ENCODE measurements at regions not wholly inside any gene's neighbourhood (a gene's known extent, or its start where the extent isn't known, plus 50 kb on each side); places are given as distances from the start of the nearest gene placed in this dataset.

GRCh38 chr21:16071092-16071491, 341.3 kb downstream of the USP25 start:
- H3K36me3 ChIP-seq = no peaks in the 10 kb centered on the region
- H3K27ac ChIP-seq = peak overlapping the region in 3 of 4 donors; percentile 60 to 81 (median 75)
- no peak for DNase-seq (ENCODE audit: low spot score in 2 of 2)
- WGBS, 2 donors = 41 to 46% methylated on average over 9 of the region's 9 CpGs
- no peaks in the 10 kb centered on the region for H3K9me3 ChIP-seq
- H3K4me3 ChIP-seq = peak overlapping the region; percentile 24 to 45 (median 25)
- no peaks in the 10 kb centered on the region for H3K27me3 ChIP-seq
- H3K4me1 ChIP-seq = peaks cover 0 to 14% (median 0%) of the 10 kb centered on the region in 4 donors
- TF ChIP-seq CTCF (IDR thresholded peaks at IDR 0.05) = no peak
- TF ChIP-seq EP300 (IDR thresholded peaks at IDR 0.05) = peak in 1 of 2 donors; percentile 57
- TF ChIP-seq POLR2A (IDR thresholded peaks at IDR 0.05) = peak in 1 of 2 donors; percentile 39

GRCh38 chr21:16071761-16072160, 342.0 kb downstream of the USP25 start:
- Histone ChIP-seq H3K4me3 (peak overlapping the region in 1 of 4 donors; percentile 45), H3K4me1 (peaks cover 0 to 14% (median 0%) of the 10 kb centered on the region in 4 donors), H3K27me3 (no peaks in the 10 kb centered on the region), H3K9me3 (no peaks in the 10 kb centered on the region), H3K36me3 (no peaks in the 10 kb centered on the region), H3K27ac (peak overlapping the region in 3 of 4 donors; percentile 60 to 81 (median 64))
- TF ChIP-seq EP300 (IDR thresholded peaks at IDR 0.05) (no peak), POLR2A (IDR thresholded peaks at IDR 0.05) (no peak), CTCF (IDR thresholded peaks at IDR 0.05) (no peak)
- DNase-seq (ENCODE audit: low spot score in 2 of 2) = no peak
- WGBS, 2 donors = 44 to 57% methylated on average over 2 of the region's 2 CpGs

DNA sequence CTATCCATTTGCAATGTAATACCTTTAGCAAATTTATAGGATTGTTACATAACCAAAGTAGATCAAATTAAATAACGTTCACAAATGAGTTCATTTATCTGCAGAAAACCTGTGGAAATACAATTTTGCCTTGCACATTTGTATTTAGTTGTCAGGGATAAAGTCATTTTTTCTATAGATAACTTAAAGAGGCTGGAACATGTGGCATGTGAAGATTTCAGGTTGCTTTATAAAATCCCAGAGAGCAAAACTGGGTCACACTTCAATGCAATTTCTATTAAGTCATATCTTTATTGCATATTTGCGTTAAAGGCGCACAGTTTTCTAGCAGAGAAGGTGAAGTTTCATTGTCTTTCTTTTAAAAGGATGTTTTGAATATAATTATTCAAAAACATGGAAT, 342.4 kb downstream of the USP25 start:
- WGBS, 2 donors = 79 to 83% methylated on average over 3 of the region's 3 CpGs
- DNase-seq (ENCODE audit: low spot score in 2 of 2) = no peak
- Histone ChIP-seq H3K4me1 (peaks cover 0 to 14% (median 0%) of the 10 kb centered on the region in 4 donors), H3K27ac (peak overlapping the region in 2 of 4 donors; percentile 64 to 81), H3K36me3 (no peaks in the 10 kb centered on the region), H3K9me3 (no peaks in the 10 kb centered on the region), H3K27me3 (no peaks in the 10 kb centered on the region), H3K4me3 (no peak overlapping the region)
- TF ChIP-seq CTCF (IDR thresholded peaks at IDR 0.05) = no peak
- no peak for TF ChIP-seq POLR2A (IDR thresholded peaks at IDR 0.05)
- no peak for TF ChIP-seq EP300 (IDR thresholded peaks at IDR 0.05)

DNA sequence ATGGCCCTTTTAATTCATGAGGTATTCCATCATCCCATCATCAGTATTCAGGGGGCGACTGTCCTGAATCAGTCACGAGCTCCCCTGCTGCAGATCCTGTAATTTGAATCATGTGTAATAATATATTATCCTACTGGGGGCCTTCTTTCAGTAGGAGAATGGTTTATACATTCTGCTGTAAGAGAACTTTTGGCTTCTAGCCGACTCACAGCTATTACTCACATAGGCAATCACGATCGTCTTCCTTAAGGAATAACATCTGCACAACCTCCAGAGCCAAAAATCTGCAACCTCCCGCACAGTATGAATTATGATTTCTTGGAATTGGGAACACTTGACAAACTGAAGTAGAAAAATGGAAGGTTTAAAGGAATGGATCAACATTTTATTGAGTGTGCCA, 343.0 kb downstream of the USP25 start:
- Histone ChIP-seq H3K27me3 (no peaks in the 10 kb centered on the region), H3K4me1 (peaks cover 0 to 14% (median 0%) of the 10 kb centered on the region in 4 donors), H3K36me3 (no peaks in the 10 kb centered on the region), H3K4me3 (no peak overlapping the region), H3K27ac (peak overlapping the region in 2 of 4 donors; percentile 49 to 60), H3K9me3 (no peaks in the 10 kb centered on the region)
- WGBS, 2 donors = 28 to 35% methylated on average over 6 of the region's 6 CpGs
- TF ChIP-seq EP300 (IDR thresholded peaks at IDR 0.05) (no peak), POLR2A (IDR thresholded peaks at IDR 0.05) (no peak)
- DNase-seq (ENCODE audit: low spot score in 2 of 2) = no peak

DNA sequence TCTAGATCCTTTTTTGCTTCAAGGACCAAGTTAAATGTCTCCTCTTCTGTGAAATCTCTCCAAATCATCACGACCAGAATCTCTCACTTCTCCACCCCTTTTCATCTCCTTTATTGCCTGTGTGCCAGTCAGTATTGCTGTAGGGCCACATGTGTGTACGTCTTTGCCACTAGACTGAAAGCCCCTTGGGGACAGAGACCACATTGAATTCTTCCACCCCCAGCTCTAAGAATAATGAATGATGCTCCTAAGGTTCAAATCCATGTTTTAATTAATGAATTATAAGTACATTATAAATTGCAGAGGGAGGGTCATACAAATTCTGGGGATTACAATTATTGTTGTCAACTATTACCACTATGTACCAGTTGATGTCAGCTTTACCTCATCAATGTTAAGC, 343.8 kb downstream of the USP25 start:
- Histone ChIP-seq H3K4me1 (peaks cover 0 to 14% (median 0%) of the 10 kb centered on the region in 4 donors), H3K36me3 (no peaks in the 10 kb centered on the region), H3K27me3 (no peaks in the 10 kb centered on the region), H3K4me3 (no peak overlapping the region), H3K9me3 (no peaks in the 10 kb centered on the region), H3K27ac (peak overlapping the region in 2 of 4 donors; percentile 49 to 60)
- DNase-seq (ENCODE audit: low spot score in 2 of 2) = no peak
- no peak for TF ChIP-seq CTCF (IDR thresholded peaks at IDR 0.05)
- no peak for TF ChIP-seq EP300 (IDR thresholded peaks at IDR 0.05)
- TF ChIP-seq POLR2A (IDR thresholded peaks at IDR 0.05) = no peak
- WGBS, 2 donors = 57 to 66% methylated on average over 2 of the region's 2 CpGs
